Adipocyte (in vitro differentiated cells): ENCODE measurements at regions not wholly inside any gene's neighbourhood (a gene's known extent, or its start where the extent isn't known, plus 50 kb on each side); places are given as distances from the start of the nearest gene placed in this dataset.

Experiments
- DNase-seq: peaks from one replicate; pipeline ENCODE4 v3.0.0-alpha.2; 2015; ENCODE audit warnings: low read depth
- H3K27me3 ChIP-seq: replicated peaks from 2 replicates; pipeline ENCODE4 v1.7.0; 2013; ENCODE audit warnings: mild to moderate bottlenecking, low read length, moderate library complexity; ENCODE audit not compliant: control insufficient read depth, insufficient read depth
- H3K36me3 ChIP-seq: 2 replicates; pipeline ENCODE4 v1.7.0; 2013; ENCODE audit warnings: low read length, mild to moderate bottlenecking, moderate library complexity; ENCODE audit not compliant: control insufficient read depth, insufficient read depth, severe bottlenecking
- H3K4me1 ChIP-seq: 2 replicates; pipeline ENCODE4 v1.7.0; 2013; ENCODE audit warnings: mild to moderate bottlenecking, low read length, moderate library complexity; ENCODE audit not compliant: control insufficient read depth, insufficient read depth
- H3K4me3 ChIP-seq: 2 replicates; pipeline ENCODE4 v1.7.0; 2013; ENCODE audit warnings: mild to moderate bottlenecking, low read length, moderate library complexity
- H3K9ac ChIP-seq: 2 replicates; pipeline ENCODE4 v1.7.0; 2013; ENCODE audit warnings: mild to moderate bottlenecking, low read length, moderate library complexity
- H3K9me3 ChIP-seq: 2 replicates; pipeline ENCODE4 v1.7.0; 2013; ENCODE audit warnings: mild to moderate bottlenecking, low read length, moderate library complexity; ENCODE audit not compliant: control insufficient read depth

GRCh38 chr5:101932599-101932998 is 363.5 kb downstream of the SLCO4C1 start:
- Histone ChIP-seq H3K4me3 (no peak overlapping the region), H3K36me3 (no peaks in the 10 kb centered on the region), H3K27me3 (no peaks in the 10 kb centered on the region), H3K9me3 (no peaks in the 10 kb centered on the region), H3K4me1 (no peaks in the 10 kb centered on the region), H3K9ac (no peak overlapping the region)
- DNase-seq, result no peak

GRCh38 chr5:101929628-101930027 is 366.5 kb downstream of the SLCO4C1 start:
- no peak overlapping the region for H3K4me3 ChIP-seq
- no peaks in the 10 kb centered on the region for H3K9me3 ChIP-seq
- no peaks in the 10 kb centered on the region for H3K4me1 ChIP-seq
- no peak overlapping the region for H3K9ac ChIP-seq
- no peaks in the 10 kb centered on the region for H3K36me3 ChIP-seq
- no peak for DNase-seq
- H3K27me3 ChIP-seq, result no peaks in the 10 kb centered on the region

GRCh38 chr5:101917166-101917565 is 378.9 kb downstream of the SLCO4C1 start:
- DNase-seq, result no peak
- Histone ChIP-seq H3K9me3 (no peaks in the 10 kb centered on the region), H3K36me3 (no peaks in the 10 kb centered on the region), H3K27me3 (no peaks in the 10 kb centered on the region), H3K4me1 (no peaks in the 10 kb centered on the region), H3K9ac (no peak overlapping the region), H3K4me3 (no peak overlapping the region)

GRCh38 chr5:101915554-101915953 is 380.5 kb downstream of the SLCO4C1 start:
- Histone ChIP-seq H3K9me3 (no peaks in the 10 kb centered on the region), H3K9ac (no peak overlapping the region), H3K27me3 (no peaks in the 10 kb centered on the region), H3K4me3 (no peak overlapping the region), H3K36me3 (no peaks in the 10 kb centered on the region), H3K4me1 (no peaks in the 10 kb centered on the region)
- no peak for DNase-seq

GRCh38 chr5:101904736-101905135 is 391.3 kb downstream of the SLCO4C1 start:
- Histone ChIP-seq H3K27me3 (no peaks in the 10 kb centered on the region), H3K36me3 (no peaks in the 10 kb centered on the region), H3K9ac (no peak overlapping the region), H3K4me3 (no peak overlapping the region), H3K4me1 (peaks cover 4% of the 10 kb centered on the region), H3K9me3 (no peaks in the 10 kb centered on the region)
- no peak for DNase-seq

GRCh38 chr5:101897914-101898313 is 398.2 kb downstream of the SLCO4C1 start:
- Histone ChIP-seq H3K4me3 (no peak overlapping the region), H3K36me3 (no peaks in the 10 kb centered on the region), H3K9me3 (no peaks in the 10 kb centered on the region), H3K27me3 (no peaks in the 10 kb centered on the region), H3K9ac (no peak overlapping the region), H3K4me1 (no peaks in the 10 kb centered on the region)
- DNase-seq, result no peak

DNA sequence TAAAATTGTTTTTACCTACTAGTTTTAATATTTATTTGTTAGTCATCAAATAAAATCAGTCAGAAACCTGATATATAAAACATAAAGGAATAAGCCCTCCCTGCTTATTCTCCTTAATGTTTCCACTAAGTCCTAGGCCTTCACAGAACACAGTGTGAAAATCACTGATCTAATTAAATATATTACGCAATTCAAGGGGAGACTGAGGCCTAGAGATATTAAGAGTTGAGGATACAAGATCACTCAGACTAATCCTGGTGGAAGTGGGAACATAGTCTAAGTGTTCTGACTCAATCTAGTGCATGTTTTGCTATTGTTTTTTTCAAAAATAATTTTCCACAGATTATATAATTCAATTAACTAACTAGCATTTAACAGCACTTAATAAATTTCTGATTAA is 401.1 kb downstream of the SLCO4C1 start:
- H3K9me3 ChIP-seq, result no peaks in the 10 kb centered on the region
- H3K27me3 ChIP-seq, result no peaks in the 10 kb centered on the region
- H3K9ac ChIP-seq, result no peak overlapping the region
- no peaks in the 10 kb centered on the region for H3K36me3 ChIP-seq
- no peak for DNase-seq
- H3K4me3 ChIP-seq, result no peak overlapping the region
- H3K4me1 ChIP-seq, result no peaks in the 10 kb centered on the region

DNA sequence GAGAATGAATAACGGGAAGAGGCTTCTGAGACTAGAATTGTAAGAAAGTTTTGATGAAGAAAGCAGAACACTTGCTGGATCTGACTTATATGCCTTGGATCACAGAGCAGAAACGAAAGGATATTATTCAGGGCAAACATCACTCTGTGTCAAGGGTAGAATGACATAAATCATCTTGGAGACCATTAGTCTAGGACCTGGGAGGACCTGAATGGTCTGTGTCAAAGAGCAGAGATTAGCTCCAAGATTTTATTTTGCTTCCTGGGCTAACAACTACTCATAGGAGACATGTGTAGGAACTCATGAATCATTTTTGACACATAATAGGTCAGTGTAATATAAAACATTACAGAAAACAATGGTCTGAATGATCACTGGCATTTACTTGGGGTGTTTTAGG is 417.9 kb downstream of the SLCO4C1 start:
- Histone ChIP-seq H3K4me1 (peaks cover 11% of the 10 kb centered on the region), H3K36me3 (no peaks in the 10 kb centered on the region), H3K9ac (no peak overlapping the region), H3K27me3 (no peaks in the 10 kb centered on the region), H3K4me3 (no peak overlapping the region), H3K9me3 (no peaks in the 10 kb centered on the region)
- no peak for DNase-seq

DNA sequence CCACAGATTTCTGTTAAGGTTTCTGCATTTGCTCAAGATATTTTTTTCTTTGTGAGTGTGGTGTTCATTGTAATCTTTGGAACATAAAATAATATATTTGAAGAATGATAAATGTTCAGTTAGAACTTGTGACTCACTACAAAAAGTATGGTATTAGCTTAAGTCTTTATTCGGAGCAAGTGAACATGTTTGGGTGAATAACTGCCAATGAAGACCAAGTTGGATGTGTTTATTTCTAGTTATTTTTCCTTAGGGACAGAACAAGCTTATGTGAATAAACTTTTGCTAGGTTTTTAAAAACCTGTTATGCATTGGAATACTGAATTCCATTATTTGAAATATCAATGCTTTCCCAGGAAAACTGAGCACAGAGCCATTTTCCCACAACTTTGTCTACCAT is 418.6 kb downstream of the SLCO4C1 start:
- Histone ChIP-seq H3K27me3 (no peaks in the 10 kb centered on the region), H3K4me3 (no peak overlapping the region)

GRCh38 chr5:101866473-101866872 is 429.6 kb downstream of the SLCO4C1 start:
- Histone ChIP-seq H3K36me3 (no peaks in the 10 kb centered on the region), H3K4me1 (no peaks in the 10 kb centered on the region), H3K4me3 (no peak overlapping the region), H3K9ac (no peak overlapping the region), H3K9me3 (no peaks in the 10 kb centered on the region), H3K27me3 (no peaks in the 10 kb centered on the region)
- no peak for DNase-seq

More for the DNA sequence above, 418.6 kb downstream of the SLCO4C1 start:
- Histone ChIP-seq H3K9ac (no peak overlapping the region), H3K4me1 (peaks cover 11% of the 10 kb centered on the region), H3K36me3 (no peaks in the 10 kb centered on the region), H3K9me3 (no peaks in the 10 kb centered on the region)
- no peak for DNase-seq

DNA sequence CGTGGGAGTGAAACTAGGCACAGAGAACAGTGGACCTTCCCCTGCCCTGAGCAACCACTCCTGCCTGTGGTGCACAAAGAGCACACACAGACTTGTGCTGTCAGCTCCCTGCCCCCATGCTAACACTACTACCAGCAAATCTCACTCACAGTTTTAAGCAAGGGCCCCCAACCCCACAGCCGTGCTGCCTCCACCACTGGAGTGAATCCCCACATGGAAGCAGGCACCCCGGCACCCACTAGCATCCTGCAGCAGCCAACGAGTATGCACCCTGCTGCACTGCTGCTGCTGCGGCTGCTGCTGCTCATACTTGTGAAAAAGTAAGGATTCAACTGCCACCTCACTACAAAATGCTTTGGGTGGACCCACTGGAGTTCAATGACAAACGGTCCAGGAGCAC is 435.5 kb downstream of the SLCO4C1 start:
- H3K27me3 ChIP-seq, result no peaks in the 10 kb centered on the region
- H3K4me1 ChIP-seq, result no peaks in the 10 kb centered on the region
- no peaks in the 10 kb centered on the region for H3K36me3 ChIP-seq
- no peak overlapping the region for H3K9ac ChIP-seq
- no peak overlapping the region for H3K4me3 ChIP-seq
- H3K9me3 ChIP-seq, result no peaks in the 10 kb centered on the region
- DNase-seq, result no peak

GRCh38 chr5:101860145-101860544 is 435.9 kb downstream of the SLCO4C1 start:
- H3K4me1 ChIP-seq, result no peaks in the 10 kb centered on the region
- no peak overlapping the region for H3K9ac ChIP-seq
- no peaks in the 10 kb centered on the region for H3K27me3 ChIP-seq
- H3K9me3 ChIP-seq, result no peaks in the 10 kb centered on the region
- no peak overlapping the region for H3K4me3 ChIP-seq
- no peaks in the 10 kb centered on the region for H3K36me3 ChIP-seq
- DNase-seq, result no peak
